NCI-H2171 treated with DMSO at 0.1 percent for 48 hours (cell line): ENCODE measurements at regions not wholly inside any gene's neighbourhood (a gene's known extent, or its start where the extent isn't known, plus 50 kb on each side); places are given as distances from the start of the nearest gene placed in this dataset.

Experiments used
- DNase-seq: peaks from one replicate; lab custom pipeline; 2025; lab: John Stamatoyannopoulos, UW

DNA sequence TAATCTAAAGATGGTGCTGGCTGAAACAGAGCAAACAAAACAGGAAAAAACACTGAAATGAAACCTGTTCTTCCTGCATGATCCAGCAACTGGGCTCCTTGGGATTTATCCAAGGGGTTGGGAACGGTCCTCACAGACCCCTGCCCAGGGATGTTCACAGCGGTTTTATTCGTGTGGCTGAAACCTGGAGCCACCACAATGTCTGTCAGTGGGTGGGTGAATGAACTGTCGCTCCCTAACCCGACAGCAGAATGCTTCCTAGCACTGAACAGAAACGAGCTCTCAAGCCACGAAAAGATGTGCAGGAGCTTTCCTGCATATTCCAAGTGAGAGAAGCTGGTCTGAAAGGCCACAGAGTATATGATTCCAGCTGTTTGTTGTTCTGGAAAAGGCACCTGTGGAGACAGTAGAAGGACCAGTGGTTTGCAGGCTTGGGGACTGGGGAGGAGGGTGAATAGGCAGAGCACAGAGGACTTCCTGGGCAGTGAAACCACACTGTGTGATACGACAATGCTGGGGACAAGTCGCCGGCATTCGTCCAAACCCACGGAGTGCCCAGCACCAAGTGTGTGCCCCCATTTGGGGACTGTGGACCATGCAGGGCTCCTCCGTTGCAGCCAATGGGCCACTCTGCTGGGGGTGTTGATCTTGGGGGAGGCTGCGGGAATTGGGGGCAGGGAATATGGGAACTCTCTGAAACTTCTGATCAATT, 73.9 kb downstream of the TEX29 start:
- DNase-seq: no peak

DNA sequence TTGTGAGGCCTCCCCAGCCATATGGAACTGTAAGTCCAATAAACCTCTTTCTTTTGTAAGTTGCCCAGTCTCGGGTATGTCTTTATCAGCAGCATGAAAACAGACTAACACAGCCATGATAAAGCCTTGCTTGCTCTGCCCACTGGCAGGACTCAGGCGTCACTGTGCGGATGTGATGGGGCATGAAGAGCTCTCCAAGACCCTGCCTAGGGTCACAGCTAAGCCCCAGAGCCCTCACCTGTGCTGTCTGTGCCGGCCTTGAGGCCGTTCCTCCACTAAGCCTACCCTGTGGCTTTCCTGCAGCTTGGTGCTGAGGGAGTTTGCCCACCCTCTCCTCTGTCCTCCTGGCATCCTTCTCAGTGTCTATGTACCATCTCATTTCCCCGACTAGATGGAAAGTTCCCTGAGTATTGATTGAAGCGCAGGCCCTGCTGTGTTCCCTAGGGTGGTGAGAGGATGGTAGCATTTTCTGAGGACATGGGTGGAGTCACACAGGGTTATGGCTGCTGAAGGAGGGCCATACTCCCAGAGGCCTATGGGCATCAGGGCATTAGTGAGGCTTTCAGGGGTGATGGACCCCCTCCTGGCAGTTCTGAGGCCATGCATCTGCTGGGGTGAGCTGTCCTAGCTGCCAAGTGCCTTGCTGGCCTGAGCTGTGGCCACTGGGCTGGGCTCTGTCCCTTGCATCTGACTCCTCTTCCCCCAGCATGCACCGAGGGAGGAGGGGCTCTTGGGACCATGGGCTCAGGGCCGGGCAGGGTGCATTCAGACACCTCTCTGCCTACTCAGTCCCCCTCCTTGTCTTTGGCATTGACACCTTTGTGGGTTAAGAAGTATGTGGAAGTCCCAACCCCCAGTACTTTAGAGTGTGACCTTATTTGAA, 75.3 kb downstream of the TEX29 start:
- DNase-seq: no peak

DNA sequence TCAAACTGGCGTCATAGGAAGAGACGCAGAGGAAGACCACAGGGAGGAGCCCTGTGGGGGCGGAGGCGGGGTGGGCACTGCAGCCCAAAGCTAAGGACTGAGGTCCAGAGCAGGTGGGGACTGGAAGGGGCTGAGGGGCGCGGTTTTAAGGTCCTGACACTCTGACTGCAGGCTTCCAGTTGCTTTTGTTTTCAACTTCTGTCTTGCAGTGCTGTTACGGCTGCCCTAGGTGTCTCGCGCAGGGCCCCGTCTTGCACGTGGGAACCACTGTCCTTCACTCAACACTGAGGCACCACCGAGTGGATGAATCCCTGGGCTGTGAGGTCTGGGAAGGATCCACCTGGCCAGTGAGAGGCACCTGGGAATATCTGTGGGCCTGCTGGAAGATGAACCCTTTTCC, 76.0 kb downstream of the TEX29 start:
- no peak for DNase-seq

DNA sequence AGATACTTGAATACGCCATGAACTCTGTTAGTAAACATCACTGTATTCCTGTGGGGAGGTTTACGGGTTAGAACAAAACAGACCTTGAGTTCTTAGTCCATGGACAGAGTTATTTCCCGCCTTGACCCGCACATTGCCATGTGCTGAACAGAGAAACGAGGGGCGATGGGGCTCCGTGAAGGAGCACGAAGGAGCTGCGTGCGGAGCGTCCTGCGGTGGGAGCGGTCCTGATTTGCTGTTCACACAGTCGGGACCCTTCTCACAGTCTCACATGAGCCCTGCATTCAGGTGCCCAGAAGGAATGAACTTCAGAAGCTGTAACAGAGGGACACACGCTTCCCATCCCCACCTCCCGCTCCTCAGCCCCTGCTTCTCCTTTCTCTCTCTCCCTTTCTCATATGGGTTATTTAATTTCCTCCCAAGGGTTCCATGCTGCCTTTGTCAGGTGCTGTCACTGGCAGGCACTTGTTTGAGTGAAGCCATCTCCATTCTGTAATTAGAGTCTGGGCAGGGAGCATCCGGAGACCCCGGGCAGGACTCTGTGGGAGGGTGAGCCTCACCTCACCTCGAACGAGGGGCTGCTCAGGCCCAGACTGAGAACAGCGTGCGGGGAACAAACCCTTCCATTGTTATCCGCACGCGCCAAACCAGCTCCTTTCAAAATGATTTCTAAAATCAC, 76.9 kb downstream of the TEX29 start:
- no peak for DNase-seq

DNA sequence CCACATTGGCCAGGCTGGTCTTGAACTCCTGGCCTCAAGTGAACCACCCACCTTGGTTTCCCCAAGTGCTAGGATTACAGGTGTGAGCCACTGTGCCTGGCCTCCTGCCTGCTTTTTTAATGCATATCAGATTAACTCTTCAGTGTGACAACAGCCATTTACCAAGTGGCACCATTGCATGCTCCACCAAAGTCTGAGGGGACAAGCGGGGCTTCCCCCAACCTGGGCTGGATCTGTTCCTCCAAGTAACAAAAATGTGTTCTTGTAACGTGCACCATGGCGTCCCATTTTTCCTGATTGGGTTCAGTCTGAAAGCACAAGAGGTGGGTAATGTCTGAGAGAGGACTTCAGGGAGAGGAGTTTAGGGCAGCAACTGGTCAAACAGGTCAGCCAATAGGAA, 77.8 kb downstream of the TEX29 start:
- no peak for DNase-seq

DNA sequence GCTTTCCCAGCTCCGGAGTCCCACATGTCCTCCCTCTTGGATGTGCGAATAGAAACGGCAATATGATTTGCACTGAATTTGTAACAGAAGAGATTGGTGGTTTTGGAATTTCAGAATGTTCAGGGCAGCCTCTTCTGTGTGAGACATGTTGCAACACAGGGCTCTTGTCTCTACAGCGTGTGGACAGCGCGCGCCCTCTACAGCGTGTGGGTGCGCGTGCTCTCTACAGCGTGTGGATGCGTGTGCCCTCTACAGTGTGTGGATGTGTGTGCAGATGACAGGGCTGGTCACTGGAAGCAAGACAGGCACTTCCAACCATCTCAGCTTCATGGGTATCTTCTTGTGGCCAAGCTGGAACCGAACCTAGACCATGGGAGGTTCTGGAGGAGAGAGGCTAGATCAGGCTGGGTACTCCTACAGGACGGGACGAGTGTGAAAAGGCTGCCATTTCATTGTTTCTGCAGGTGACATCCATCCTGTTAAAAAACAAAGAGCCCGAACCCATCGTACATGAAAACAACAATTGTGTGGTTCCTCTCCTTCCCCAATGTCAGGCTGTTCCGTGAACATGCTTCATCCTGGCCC, 78.4 kb downstream of the TEX29 start:
- no peak for DNase-seq

DNA sequence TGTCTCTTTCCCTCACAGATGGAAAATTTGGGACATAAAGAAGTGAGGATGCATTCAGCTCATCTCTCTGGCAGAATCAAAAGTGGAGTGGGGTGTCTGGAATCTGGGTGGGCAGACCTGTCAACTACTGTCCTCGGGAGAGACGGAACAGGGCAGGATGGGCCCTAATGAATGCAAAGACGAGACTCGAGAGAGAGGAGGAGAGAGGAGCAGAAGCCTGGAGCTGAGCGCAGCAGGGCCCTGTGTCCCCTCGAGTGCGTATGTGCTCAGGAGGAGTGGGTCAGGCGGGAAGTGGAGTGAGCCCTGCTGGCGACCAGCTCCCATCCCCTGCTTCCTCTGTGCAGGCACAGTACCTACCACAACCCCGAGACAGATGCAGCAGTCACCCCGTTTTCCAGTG, 78.9 kb downstream of the TEX29 start:
- DNase-seq: no peak

DNA sequence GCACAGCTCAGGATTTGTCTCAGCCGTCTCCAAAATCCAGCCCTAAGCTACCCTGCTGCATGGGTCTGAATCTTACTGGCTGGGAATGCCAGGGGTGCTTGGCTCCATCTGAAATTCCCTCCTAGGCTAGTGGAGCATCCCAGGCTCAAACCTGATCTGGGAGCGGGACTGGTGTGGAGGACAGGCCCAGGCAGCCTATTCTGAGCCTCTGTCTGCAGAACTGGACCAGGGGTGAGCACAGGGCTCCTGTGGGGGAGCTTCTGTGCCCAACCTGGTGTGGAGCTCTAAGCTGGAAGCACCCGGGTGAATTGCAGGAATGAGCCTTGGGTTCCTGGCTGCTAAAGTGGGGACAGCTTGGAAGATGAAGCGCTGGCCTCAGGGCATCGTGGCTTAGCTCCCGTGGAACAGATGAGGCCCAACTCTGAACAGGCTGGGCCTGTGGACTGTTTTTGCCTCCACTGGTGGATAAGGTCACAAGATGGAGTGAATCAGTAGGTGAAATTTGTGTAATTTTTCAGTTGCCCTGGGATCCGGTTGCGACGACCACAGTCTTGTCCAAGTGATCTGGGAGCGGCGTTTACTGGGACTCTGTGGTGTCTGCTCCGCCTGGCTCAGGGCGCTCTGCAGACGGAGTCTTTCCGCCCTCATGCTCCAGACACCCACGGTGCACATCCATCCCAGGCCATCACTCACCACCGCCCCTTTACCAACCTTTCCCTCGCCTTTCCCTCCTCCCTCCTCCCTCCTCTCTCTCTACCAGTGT, 79.5 kb downstream of the TEX29 start:
- no peak for DNase-seq

DNA sequence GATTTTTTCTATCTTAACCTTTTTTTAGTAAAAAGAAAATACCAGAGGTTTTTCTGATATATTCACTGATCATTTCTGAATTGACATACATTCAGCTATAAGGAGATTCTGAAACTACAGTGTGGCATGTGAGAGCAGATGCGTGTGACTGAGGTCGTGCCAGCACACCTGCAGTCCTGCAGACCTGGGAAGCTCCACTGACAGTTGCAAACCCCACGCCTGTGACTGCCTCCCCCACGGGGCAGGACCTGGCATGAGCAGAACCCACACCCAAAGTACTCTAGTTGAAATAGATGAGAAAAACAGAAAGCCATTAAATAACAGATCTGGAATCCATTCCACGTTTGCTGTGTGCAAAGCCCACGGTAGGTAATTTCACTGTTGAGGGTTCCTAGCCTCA, 80.7 kb downstream of the TEX29 start:
- no peak for DNase-seq

DNA sequence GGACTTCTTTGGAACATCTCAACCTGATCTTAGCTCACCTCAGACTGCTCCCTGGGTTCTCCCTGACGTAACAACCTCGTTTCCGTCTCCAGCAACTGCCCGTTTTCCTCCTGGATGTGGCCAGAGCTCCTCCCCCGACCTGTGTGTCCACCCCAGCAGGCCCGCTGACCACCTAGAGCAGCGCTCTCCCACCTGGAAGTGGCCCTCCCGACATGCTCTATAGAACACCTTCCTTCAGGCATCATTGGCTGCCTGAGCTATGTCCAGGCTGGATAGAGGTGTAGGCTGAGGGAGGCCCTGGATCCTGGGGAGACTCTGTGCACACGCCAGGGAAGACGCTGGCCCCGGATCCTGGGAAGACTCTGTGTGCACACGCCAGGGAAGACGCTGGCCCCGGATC, 81.3 kb downstream of the TEX29 start:
- DNase-seq: no peak

DNA sequence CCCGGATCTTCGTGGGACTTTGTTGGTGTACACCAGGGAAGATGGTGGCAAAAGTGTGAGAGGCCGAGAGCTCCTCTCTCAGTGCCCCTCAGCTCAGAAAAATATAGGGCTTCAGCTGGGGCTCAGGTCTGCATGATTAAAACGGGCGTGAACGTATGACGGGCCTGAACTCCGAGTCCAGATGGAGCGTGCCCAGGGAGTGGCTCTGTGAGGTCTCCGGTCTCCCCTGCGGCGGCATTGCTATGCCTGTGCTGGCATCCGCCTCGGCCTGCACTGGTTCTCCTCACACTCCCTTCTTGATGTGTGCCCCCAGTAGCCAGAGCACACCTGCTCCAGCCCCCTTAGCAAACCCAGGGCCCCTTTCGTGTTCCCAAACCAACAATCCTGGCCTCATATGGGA, 82.0 kb downstream of the TEX29 start:
- no peak for DNase-seq

DNA sequence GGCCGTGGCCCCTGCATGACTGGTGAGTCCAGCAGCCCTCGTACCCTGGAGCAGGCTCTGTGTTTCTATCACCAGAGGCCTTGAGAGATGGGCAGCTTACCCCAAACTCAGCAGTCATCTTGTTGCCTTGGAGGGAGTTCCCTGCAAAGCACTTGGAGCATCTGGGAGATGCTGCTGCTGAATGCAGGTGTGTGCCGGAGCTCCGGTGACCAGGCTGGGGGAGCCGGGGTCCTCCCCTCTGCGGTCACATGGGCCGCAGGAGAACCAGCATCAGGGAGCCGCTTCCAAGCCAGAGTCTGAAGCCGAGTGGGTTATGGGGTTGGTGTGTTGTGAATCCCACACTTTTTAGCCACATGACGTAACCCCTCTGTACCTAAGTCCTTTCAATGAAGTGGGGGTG, 82.8 kb downstream of the TEX29 start:
- DNase-seq: no peak

DNA sequence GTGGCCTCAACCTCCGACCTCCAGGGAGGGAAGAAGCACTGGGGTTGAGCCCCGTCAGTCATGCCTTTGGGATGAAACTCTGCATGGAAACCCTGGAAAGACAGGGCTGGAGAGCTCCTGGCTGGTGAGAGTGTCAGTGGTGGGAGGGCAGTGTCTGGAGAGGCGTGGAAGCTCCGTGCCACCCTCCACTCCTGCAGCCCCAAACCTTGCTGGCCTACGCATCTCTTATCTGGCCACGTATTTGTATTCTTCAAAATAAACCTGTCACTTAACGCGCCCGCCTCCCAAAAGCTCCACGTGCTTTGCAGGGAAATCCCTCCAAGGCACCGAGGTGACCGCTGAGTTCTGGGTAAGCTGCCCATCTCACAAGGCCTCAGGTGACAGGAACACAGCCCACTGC, 84.3 kb downstream of the TEX29 start:
- DNase-seq: no peak

DNA sequence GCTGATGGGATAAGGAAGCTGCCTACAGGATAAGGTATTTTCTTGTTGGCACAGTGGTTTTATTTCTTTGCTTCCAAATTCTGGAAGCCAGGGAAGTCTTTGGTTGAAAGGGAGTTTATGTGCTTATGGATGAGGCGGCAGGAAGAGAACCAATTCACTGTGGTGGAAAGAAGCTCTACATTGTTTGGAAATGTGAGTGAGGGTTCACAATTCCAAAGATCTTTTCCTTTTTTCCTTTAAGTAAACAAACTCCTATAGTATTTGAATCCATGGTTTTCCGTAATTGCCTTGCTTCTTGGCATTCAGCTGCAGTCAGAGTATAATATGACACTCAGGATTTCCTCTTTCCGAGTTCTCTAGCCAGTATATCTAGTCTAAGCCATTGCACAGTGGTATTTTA, 86.2 kb downstream of the TEX29 start:
- DNase-seq: no peak

DNA sequence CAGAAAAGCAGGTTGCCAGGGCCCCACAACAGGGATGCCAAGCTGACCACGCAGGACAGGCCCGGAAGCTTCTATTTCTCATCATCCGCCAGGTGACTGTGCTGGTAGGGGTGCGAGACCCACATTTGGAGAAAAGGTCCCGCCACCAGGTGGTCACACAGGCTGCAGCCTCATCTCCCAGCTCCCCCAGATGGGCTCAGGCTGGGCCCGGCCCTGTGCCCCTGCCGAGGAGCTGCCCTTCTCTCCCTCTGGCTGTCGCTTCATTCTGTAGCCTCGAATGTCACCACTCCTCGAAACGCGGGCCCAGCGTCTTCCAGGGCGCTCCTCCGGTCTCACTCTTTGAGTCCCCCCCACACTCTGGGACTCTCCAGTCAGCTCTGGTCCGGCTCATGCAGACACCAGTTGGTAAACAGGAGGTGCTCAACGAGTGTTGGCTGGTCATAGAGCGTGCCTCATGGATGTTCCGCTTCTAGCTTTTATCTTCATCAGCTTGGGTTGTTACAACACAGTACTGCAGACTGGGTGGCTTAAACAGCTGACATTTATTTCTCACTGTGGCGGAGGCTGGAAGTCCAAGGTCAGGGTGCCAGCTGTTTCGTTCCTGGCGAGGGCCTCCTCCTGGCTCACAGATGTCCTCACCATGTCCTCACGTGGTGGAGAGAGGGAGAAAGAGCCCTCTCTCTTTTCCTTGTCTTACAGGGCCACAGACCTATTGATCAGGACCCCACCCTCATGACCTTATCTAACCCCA, 87.1 kb downstream of the TEX29 start:
- DNase-seq: no peak

DNA sequence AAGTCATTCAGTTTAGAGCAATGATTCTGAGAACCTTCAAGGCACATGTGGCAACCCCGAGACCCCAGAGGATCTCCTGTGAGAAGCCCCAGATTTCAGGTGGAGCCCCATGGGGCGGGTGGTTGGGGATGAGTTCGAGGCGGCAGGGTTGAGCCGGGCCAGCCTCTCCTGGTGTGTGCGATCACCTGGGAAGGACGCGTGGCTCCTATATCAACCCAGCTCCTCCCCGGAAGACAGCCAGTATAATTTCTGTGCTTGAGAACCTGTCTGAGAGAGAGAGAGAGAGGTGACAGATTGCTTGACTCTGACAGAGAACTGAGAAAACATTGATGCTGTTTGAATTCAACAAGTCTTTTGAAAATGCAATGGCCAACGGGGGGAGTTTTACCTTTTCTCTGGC, 89.0 kb downstream of the TEX29 start:
- no peak for DNase-seq

DNA sequence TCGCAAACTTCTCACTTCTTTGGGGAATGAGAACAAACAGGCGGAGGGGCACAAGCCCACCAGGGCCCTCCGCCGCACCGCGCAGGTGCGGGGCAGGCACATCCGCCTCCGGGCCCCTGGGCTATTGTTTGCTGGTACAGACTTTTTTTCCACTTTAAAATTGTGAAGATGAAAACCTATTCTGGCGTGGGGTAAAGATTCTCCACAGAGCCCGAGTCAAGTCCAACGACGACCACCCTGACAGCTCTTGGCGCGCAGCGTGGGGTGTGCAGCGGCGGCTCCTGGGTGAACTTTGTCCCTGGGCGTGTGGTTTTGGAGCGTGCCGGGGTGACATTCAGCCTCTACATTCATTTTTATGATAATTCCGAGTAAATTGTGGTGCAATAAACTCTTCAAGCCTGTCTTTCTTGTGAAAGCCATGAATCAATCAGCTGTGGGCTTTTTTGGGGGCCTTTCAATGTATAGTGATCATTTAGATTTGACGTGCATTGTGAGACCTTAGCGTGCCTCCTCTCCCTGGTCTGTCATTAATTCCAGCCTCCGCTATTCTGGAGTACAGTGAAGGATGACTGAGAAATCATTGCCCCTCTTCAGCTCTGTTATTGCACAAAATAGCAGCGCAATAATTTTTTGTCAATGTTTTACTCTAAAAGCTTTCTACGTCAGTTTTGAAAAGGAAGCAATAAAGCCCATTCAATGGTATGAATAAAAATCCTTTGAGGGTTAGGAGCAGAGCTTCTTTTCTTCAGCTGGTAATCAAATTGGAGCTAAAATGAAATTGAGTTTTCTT, 90.0 kb downstream of the TEX29 start:
- no peak for DNase-seq

DNA sequence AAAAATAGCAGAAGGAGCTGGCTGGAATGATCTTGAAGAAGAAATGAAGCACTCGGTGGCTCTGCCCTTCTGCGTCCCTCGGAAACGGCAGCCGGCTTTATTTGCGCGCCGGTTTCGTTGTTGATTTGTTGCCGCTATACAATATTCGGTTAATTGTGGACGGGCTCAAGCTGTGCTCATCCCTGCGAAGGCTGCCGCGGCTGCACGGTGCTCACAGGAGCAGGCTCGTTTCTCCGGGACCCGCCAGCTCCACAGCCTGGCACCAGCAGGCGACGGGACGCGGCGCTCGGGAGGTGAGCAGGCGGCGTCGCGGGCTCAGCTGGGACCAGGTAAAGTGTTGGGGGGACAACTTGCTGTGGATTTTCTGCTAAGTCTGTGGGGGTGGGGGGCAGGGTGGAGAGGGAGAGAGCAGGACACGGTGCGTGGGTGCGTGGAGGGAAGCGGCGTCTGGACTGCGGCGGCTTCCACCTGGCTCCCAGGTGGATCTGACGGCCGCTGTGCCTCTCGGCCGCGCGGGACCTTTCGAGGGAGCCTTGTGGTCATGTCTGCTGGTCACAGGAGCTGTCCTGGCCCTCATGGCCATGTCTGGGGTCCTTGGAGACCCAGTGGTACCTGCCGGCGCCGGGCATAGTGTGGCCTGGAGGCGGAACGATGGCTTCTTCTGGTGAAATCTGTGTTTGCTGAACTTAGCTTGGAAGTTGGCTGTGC, 90.9 kb downstream of the TEX29 start:
- peak; percentile 3 for DNase-seq

DNA sequence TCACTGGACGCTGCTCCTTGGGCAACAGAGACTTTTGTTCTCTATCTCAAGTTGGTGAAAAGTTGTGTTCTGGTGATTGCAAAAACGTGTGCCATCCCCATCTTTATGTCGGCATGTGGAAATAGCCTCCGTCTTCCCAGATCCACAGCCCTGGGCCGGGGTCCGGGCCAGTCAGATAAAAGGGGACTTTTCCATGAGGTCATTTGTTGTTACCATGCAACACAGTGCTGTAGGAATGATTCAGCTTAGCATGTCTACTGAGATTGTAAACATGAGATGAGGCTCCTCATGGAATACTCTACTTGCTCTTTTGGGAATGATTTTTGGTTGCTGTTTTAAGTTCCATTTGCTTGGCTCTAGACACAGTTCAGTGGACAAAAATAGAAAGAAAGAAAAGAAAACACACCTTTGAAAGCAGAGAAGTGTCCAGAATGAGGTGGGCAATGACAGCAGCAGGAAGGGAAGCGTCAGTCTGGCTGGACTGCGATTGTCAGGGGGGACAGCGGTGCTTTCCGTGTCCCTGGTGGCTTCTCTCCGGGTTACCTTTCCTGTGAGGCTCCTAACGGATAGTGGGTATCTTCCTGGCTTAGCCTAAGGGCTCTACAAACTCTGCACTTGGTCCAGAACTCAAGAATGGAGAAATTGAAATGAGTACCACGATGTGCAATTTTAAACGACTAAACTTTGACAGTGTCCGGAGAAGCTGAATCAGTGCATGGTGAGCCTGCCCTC, 91.6 kb downstream of the TEX29 start:
- DNase-seq: no peak
